HG03064 (cell line): ENCODE measurements at regions not wholly inside any gene's neighbourhood (a gene's known extent, or its start where the extent isn't known, plus 50 kb on each side); places are given as distances from the start of the nearest gene placed in this dataset.

ENCODE experiments used
- ATAC-seq: cut with Tn5 transposase; IDR thresholded peaks from one replicate; pipeline ENCODE4 v1.9.1; 2021; ENCODE audit warnings: low read depth; ENCODE audit not compliant: unreplicated experiment

DNA sequence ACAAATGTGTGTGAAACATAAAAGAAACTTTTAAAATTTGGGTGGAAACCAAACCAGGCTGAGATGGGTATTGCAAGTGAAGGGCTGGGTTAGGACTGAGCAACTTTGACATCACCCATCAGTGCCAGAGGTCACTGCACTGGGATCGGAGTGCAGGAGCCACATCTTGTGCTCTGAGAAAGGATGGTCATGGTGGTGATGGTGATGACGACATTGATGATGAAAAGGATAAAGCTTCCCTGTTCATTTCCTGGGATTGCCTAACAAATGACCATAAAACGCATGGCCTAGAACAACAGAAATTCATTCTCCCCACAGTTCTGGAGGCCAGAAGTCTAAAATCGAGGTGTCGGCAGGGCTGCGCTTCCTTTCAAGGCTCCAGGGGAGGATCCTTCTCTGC is 324.0 kb downstream of the MAF start:
- no peak for ATAC-seq

DNA sequence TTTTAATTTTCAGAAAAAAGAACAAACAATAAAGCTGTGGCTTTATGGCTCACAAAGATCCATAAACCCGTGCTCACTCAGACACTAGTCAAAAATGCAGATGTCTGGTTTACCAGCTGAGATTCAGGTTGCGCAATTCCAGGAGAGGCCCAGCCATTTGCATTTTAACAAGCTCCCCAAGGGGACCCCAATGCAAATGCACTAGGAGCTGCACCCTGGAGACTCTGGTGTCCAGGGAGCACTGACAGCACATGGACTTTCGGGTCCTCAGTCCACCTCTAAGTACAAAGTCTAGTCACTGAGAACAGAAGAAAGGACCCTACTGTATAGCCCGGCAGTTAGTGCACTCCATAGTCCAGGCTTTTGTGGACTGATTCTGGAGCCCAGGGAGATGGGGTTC is 326.3 kb downstream of the MAF start:
- ATAC-seq: no peak

DNA sequence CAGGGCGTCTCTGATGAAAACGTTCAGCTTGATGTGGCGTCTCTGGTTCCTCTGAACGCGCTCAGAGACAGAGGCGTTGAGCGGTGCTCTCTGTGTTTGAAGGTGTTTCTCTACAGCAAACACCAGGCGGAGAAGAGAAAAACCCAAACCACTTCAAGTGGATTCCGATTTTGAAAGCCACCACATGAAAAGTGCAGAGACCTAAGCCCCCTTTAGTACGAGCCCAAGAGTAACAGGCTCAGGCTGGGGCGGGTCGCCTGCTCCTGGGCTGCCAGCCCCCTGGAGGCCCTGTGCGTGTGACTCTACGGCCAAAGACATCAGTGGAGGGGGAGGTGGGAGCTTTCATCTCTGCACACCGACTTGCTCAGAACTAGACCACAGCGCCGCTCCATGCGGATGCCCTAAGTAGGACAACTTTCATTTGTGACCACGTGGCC is 328.4 kb downstream of the MAF start:
- no peak for ATAC-seq

DNA sequence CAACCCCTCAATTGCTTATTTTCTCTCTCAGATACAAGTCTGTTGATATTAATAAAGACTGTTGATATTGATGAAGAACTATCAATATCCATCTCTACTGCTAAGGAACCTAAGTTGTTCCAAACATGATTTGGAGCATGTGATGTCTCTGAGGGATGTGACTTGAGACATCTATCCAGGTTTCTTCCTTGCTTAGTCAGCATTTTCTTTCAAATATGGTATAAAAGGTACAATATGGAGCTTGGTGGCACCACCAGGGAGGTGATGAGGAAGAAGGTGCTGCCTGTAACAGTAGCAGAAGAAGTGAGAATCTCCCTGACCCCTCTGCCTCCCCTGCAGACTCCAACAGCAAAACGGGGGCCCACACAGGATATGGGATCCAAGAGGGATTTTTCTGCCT is 329.0 kb downstream of the MAF start:
- ATAC-seq: no peak

DNA sequence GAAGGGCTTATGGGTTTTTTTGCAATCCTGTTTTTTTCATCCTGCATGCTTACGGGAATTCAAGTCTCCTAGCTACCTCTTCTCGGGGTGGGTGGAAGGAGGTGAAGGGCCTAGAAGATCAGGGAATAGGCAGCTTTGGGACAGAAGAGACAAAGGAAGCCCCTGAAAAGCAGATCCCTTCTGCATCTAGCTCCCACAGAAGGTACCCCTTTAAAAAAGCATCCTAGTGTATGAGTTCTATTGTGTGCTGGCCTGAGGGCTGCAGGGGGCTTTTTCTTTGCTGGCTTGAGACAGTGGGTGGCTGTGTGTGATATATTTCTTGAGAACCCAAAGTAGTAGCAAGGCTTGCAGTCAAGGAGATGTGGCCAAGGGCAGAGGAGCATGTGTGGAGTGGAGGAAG is 330.5 kb downstream of the MAF start:
- no peak for ATAC-seq

DNA sequence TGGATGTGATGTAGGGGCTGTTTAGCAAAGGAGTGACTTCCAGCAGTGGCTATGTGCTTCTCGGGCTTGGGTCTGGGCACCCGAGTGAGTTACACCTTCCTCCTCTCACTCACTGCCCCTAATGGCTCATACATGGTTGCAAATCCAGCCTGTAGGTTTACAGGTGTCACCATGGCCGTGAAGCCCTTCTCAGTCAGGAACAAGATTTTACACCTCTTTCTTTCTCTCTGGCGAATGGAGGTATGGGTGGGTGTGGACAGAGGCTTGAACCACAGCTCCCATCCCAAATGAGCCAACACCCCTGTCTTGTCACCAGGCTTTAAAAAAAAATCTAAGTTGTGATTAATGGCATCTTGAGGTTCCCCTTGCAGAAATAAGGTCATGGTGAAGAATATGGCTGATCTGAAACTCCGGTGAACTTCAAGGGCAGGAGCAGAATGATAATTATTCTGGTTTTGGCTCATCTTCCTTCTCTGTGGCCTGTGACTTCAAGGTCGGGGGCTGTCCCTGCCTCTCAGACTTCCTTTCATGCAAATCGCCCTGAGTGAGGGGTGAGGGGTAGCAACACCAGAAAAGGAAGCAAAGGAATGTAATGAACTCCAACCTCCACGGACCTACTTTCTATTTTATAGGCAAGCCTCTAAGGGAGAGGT is 331.2 kb downstream of the MAF start:
- ATAC-seq: peak; percentile 94

DNA sequence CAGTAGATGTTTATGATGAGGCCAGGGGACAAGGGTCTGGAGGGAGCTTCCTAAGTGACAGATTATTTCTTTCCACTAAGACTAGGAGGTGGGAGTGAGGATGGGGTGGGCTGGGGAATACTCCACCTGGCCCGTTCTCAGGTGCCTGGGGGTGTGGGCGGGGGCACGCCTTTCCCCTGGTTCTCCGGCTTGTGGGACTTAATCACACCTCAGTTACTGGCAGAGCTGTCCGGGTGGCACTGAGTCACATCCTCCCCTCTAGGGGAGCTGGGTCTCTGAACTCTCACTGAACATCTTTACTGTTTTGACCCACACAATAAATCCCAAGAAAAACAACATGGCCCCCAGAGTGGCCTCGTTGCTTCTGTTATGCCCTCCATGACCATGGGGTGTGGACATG is 332.8 kb downstream of the MAF start:
- no peak for ATAC-seq

DNA sequence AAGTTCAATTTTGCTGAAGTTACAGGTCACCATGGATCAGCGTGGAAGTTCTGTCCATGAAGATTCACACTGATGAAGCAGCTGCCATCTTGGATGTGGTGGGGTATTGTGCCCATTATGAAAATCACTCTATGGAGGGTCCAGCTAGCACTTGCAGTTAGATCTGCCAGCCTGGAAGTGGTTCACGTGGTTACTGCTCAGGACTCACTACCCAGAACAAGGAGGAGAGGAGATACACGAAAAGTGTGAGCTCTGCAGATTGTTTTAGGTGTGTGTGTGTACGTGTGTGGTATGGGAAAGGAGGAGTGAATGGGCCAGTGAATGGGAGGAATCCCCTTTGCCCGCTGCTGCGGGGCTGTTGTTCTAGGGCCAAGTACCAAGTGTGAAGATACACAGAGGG is 333.4 kb downstream of the MAF start:
- ATAC-seq: no peak

DNA sequence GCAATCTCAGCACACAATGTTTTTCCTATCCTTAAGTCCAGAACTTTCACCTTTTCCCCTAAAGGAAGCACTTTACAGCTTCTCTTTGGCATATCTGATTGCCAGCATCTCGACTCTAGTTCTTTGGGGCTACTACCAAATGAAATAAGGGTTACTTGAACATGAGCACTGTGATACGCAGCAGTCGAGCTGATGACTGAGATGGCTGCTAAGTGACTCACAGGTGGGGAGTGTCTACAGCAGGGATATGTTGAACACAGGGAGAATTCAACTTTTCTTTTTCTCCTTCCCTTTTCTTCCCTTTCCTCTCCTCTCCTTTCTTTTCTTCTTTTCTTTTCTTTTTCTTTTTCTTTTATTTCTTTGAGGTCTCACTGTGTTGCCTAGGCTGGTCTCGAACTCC is 334.8 kb downstream of the MAF start:
- no peak for ATAC-seq

DNA sequence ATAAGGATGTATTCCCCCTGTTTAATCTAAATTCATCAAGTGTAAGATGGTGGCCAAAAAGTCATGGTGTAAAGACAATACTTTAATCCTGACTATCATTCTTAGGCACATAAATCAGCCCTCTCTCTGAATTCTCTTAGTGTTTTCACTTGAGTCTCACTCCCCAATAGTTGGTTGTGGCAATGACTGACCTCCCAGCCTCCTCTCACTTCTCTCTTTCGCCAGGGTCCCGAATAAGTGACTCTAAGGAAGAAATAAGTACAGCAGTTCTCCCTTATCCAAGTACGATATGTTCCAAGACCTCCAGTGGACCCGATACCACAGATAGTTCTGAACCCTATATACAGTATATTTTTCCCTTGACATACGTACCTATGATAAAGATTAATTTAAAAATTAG is 335.3 kb downstream of the MAF start:
- no peak for ATAC-seq

DNA sequence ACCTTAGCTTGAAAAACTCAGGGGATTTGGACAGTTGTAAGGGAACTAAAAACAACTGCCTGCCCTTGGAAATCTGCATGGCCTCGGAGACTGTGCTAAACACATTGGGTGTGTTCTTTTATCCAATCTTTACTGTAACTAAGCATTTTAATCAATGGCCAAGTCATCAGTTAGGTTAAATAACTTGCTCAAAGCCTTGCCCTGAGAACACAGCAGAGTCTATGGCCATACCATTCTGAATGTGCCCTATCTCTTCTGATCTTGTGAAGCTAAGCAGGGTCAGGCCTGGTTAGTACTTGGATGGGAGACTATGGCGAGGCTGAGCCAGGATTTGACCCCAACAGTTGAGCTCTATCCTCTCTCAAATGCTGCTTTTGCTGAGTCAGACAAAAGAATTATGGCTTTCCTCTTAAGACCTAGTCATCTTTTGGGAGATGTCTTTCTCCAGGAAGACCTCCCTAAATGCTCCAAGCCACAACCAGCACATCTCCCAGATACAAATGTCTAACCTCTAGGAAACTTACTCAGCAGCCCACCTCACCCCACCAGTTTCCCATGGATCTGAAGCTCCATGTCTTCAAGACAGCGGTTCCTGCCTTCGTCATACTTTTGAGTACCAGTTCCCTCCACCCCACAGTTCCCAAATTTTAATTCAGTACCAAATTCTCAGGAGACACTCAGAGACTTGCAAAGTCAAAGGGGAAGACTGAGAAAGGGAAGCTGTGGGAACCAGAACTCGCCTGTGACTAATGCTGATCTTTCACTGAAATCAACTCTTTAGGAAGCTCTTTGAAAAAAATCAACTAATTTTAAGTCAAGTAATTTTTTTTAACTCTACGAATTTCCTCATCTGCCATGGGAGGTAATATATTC is 336.1 kb downstream of the MAF start:
- no peak for ATAC-seq

DNA sequence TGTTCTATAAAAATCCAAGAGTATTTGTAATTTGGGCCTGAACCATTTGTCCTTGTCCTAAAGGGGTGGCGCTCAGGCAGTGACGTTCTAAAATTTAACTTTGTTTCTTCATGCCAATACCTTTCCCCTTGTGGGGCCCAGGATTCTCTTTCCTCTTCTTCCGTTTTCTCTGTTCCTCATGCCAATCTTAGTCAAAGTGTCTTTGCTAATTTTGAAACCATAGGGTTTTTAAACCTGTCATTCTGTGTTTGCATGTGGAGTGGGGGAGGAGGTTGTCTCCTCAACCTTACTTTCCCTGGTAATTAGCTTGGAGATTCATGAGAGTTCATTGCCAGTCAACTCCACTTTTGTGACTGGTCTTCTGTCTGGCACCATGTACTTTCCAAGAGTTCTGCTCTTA is 337.1 kb downstream of the MAF start:
- no peak for ATAC-seq
